ENCODE measurements at regions not wholly inside any gene's neighbourhood (a gene's known extent, or its start where the extent isn't known, plus 50 kb on each side); places are given as distances from the start of the nearest gene placed in this dataset.

DNA sequence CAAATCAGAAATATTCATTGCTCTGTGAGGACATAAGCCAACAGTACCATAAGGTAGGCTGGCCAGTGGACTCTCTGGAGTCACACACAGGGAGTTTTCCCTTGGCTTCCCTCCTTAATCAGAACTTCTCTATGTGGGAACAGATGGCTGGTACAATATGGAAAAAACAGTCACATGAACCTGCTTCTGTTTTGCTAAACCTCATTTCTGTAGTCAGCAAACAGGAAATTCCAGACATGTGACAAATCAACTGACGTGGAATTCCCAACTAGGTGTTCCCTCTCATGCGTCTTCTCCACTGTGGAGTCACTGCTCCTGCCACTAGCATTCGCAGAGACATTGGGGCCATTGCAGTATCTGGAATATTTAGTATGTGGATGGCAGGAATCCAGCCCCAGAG, 617.6 kb downstream of the KIF4B start:
- CTCF ChIA-PET = no interaction called here

DNA sequence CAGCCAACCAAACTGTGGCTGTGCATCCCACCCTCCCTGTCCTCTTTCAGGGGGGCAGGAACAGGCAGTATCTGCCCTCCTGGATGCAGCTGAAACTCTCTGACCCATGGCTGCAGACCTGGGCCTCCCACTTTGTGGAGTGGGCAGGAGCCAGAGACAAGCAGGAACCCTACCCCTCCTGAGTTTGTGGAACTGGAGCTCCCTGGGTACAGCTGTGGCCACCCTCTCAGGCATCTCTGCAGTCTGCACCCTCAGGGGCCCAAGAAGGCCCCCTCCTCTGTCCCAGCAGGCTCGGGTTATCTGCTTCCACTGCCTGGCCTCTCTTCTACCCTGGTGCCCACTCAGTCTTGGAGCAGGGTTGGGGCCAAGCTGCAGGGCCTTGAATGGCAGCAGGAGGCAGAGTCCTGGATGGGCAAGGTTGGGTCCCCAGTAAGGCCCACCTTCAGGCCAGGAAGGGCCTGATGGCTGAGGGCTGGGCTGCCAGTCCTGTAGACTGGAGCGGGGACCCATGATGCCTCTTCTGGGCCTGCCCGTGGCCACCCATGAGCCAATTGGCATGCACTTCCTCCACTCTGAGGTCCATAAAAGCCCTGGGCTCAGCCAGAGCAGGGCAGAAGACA, 619.9 kb downstream of the KIF4B start:
- ChIA-PET RAD21 (ENCODE audit: low non-redundant PET in 1 of 2, low total read pairs in 2 of 2, uncharacterized antibody in 2 of 2, unreplicated experiment in 2 of 2) (no interaction called here), CTCF (no interaction called here), POLR2A (no interaction called here)
- Histone ChIP-seq H3K36me3 (ENCODE audit: control insufficient read depth in 1 of 2, insufficient read depth in 2 of 2, low read length in 2 of 2) (no peaks in the 10 kb centered on the region), H4K20me1 (ENCODE audit: insufficient read depth) (no peaks in the 10 kb centered on the region), H2AFZ (ENCODE audit: low read depth, low read length, poor library complexity, severe bottlenecking) (no peak overlapping the region), H3K27ac (ENCODE audit: low read depth, low read length) (no peak overlapping the region), H3K79me2 (ENCODE audit: insufficient read depth, low read length) (no peaks in the 10 kb centered on the region), H3K4me1 (ENCODE audit: control insufficient read depth in 1 of 2, insufficient read depth in 2 of 2, low read length in 2 of 2) (no peaks in the 10 kb centered on the region), H3K4me2 (ENCODE audit: low read length) (no peak overlapping the region), H3K9ac (ENCODE audit: low read length) (no peak overlapping the region), H3K9me3 (ENCODE audit: control insufficient read depth in 1 of 2, insufficient read depth in 1 of 2, low read depth in 1 of 2, low read length in 2 of 2) (peaks cover 0 to 6% of the 10 kb centered on the region in 2 experiments; a peak in 2 of 4 replicates), H3K27me3 (ENCODE audit: insufficient read depth, low read length) (no peaks in the 10 kb centered on the region), H3K9me2 (ENCODE audit: insufficient read depth) (no peaks in the 10 kb centered on the region), H3K4me3 (replicated peaks in 1 of 2; ENCODE audit: low read depth in 1 of 2, low read length in 2 of 2) (no peak overlapping the region)
- ATAC-seq (no peak), DNase-seq (ENCODE audit: low read depth, low spot score) (no peak)
- TF ChIP-seq SP1 (IDR thresholded peaks at IDR 0.05; ENCODE audit: low read depth) = no peak
- BruUV-seq (replicated peaks) = no TSS peak
- intact Hi-C loops (cut with micrococcal nuclease) = no loop called here

More for the DNA sequence above, 617.6 kb downstream of the KIF4B start:
- ChIA-PET POLR2A (no interaction called here), RAD21 (ENCODE audit: low non-redundant PET in 1 of 2, low total read pairs in 2 of 2, uncharacterized antibody in 2 of 2, unreplicated experiment in 2 of 2) (no interaction called here)
- H3K4me2 ChIP-seq (ENCODE audit: low read length) = no peak overlapping the region
- H3K4me3 ChIP-seq (replicated peaks in 1 of 2; ENCODE audit: low read depth in 1 of 2, low read length in 2 of 2) = no peak overlapping the region
- ATAC-seq = no peak
- no peak overlapping the region for H3K27ac ChIP-seq (ENCODE audit: low read depth, low read length)
- H3K36me3 ChIP-seq (ENCODE audit: control insufficient read depth in 1 of 2, insufficient read depth in 2 of 2, low read length in 2 of 2) = no peaks in the 10 kb centered on the region
- peaks cover 2 to 6% of the 10 kb centered on the region in 2 experiments; a peak in 2 of 4 replicates for H3K9me3 ChIP-seq (ENCODE audit: control insufficient read depth in 1 of 2, insufficient read depth in 1 of 2, low read depth in 1 of 2, low read length in 2 of 2)
- no peak overlapping the region for H2AFZ ChIP-seq (ENCODE audit: low read depth, low read length, poor library complexity, severe bottlenecking)
- no peak for DNase-seq (ENCODE audit: low read depth, low spot score)
- no peaks in the 10 kb centered on the region for H3K9me2 ChIP-seq (ENCODE audit: insufficient read depth)
- H4K20me1 ChIP-seq (ENCODE audit: insufficient read depth) = no peaks in the 10 kb centered on the region
- H3K79me2 ChIP-seq (ENCODE audit: insufficient read depth, low read length) = no peaks in the 10 kb centered on the region
- H3K4me1 ChIP-seq (ENCODE audit: control insufficient read depth in 1 of 2, insufficient read depth in 2 of 2, low read length in 2 of 2) = no peaks in the 10 kb centered on the region
- BruUV-seq (replicated peaks) = no TSS peak
- TF ChIP-seq EGR1 (IDR thresholded peaks at IDR 0.05; ENCODE audit: low read depth) = no peak
- intact Hi-C loops (cut with micrococcal nuclease) = no loop called here
- H3K27me3 ChIP-seq (ENCODE audit: insufficient read depth, low read length) = no peaks in the 10 kb centered on the region
- no peak overlapping the region for H3K9ac ChIP-seq (ENCODE audit: low read length)

DNA sequence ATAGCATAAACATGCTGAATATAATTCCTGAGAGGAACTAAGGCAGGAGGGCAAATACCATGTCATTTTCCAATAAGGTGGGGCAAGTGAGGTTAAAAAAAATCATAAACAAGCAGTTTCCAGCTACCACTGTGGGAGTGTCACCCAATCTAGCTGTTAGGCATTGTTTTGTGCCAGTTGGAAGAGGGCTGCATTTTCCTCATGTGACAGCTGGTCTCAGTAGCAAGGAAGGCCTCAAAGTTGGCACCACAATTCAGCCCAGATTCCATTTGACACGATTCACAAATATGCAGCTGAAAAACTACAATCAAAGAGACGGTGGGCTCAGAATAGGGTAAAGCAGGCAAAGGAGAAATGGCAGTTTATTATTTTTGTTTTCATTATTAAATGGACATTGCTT, 636.1 kb downstream of the KIF4B start:
- no peak overlapping the region for H3K9ac ChIP-seq (ENCODE audit: low read length)
- no peaks in the 10 kb centered on the region for H3K27me3 ChIP-seq (ENCODE audit: insufficient read depth, low read length)
- H3K4me2 ChIP-seq (ENCODE audit: low read length) = no peak overlapping the region
- TF ChIP-seq YY1 (IDR thresholded peaks at IDR 0.05; ENCODE audit: extremely low read depth, insufficient replicate concordance, low read depth, low read length) (no peak), SP1 (IDR thresholded peaks at IDR 0.05; ENCODE audit: low read depth) (no peak), ZNF274 (IDR thresholded peaks at IDR 0.05; ENCODE audit: low read depth, low read length) (no peak)
- H4K20me1 ChIP-seq (ENCODE audit: insufficient read depth) = no peaks in the 10 kb centered on the region
- no peaks in the 10 kb centered on the region for H3K4me1 ChIP-seq (ENCODE audit: control insufficient read depth in 1 of 2, insufficient read depth in 2 of 2, low read length in 2 of 2)
- ChIA-PET RAD21 (ENCODE audit: low non-redundant PET in 1 of 2, low total read pairs in 2 of 2, uncharacterized antibody in 2 of 2, unreplicated experiment in 2 of 2) (no interaction called here), POLR2A (no interaction called here), CTCF (no interaction called here)
- H3K36me3 ChIP-seq (ENCODE audit: control insufficient read depth in 1 of 2, insufficient read depth in 2 of 2, low read length in 2 of 2) = no peaks in the 10 kb centered on the region
- no peak for DNase-seq (ENCODE audit: low read depth, low spot score)
- intact Hi-C loops (cut with micrococcal nuclease) = no loop called here
- no peak overlapping the region for H2AFZ ChIP-seq (ENCODE audit: low read depth, low read length, poor library complexity, severe bottlenecking)
- peaks cover 0 to 3% of the 10 kb centered on the region in 2 experiments; a peak in 1 of 4 replicates for H3K9me3 ChIP-seq (ENCODE audit: control insufficient read depth in 1 of 2, insufficient read depth in 1 of 2, low read depth in 1 of 2, low read length in 2 of 2)
- ATAC-seq = no peak
- H3K4me3 ChIP-seq (replicated peaks in 1 of 2; ENCODE audit: low read depth in 1 of 2, low read length in 2 of 2) = no peak overlapping the region
- H3K9me2 ChIP-seq (ENCODE audit: insufficient read depth) = no peaks in the 10 kb centered on the region
- H3K79me2 ChIP-seq (ENCODE audit: insufficient read depth, low read length) = no peaks in the 10 kb centered on the region
- no peak overlapping the region for H3K27ac ChIP-seq (ENCODE audit: low read depth, low read length)
- no TSS peak for BruUV-seq (replicated peaks)
